IMR-90 (cell line): ENCODE measurements at regions not wholly inside any gene's neighbourhood (a gene's known extent, or its start where the extent isn't known, plus 50 kb on each side); places are given as distances from the start of the nearest gene placed in this dataset.

Source experiments
- ATAC-seq: fragments of 200-7000 bp; cut with Tn5 transposase; 2 replicates; pipeline ENCODE4 v1.9.1; 2020; ENCODE audit warnings: low read depth, mild to moderate bottlenecking, moderate library complexity
- BruUV-seq: library from RNA; stranded (reverse); fragments of 400-500 nt; replicated peaks from 2 replicates; lab custom pipeline; 2021; lab: Mats Ljungman, UMichigan
- CTCF ChIA-PET: fragments of 300-600 bp; formaldehyde crosslinking; extraction: SDS; loops from one replicate; lab custom pipeline; 2021; ENCODE audit warnings: antibody characterized with exemption; lab: Yijun Ruan, JAX
- POLR2A ChIA-PET: fragments of 300-600 bp; sonication (Branson Sonifier 250); formaldehyde crosslinking; loops from one replicate; lab custom pipeline; 2022; ENCODE audit warnings: antibody characterized with exemption; ENCODE audit not compliant: unreplicated experiment; lab: Charles Lee
- DNase-seq: peaks from one replicate; pipeline ENCODE4 v3.0.0; 2013
- H2AFZ ChIP-seq: replicated peaks from 2 replicates; pipeline ENCODE3; 2013; ENCODE audit warnings: low read length, mild to moderate bottlenecking; ENCODE audit not compliant: poor library complexity
- H2AK5ac ChIP-seq: 2 replicates; pipeline ENCODE4 v1.6.1; 2013; ENCODE audit warnings: low read depth, low read length, inconsistent platforms
- H2AK9ac ChIP-seq: replicated peaks from 2 replicates; pipeline ENCODE3; 2013; ENCODE audit warnings: mild to moderate bottlenecking, low read depth, low read length, moderate library complexity; ENCODE audit not compliant: poor library complexity
- H2BK120ac ChIP-seq: 2 replicates; pipeline ENCODE4 v1.6.1; 2013; ENCODE audit warnings: low read depth, low read length, inconsistent platforms
- H2BK15ac ChIP-seq: 3 replicates; pipeline ENCODE4 v1.6.1; 2013; ENCODE audit warnings: low read depth, low read length, inconsistent platforms
- H2BK20ac ChIP-seq: 2 replicates; pipeline ENCODE4 v1.6.1; 2013; ENCODE audit warnings: low read depth, mild to moderate bottlenecking, inconsistent platforms, low read length, moderate library complexity
- H2BK5ac ChIP-seq: 2 replicates; pipeline ENCODE4 v1.6.1; 2013; ENCODE audit warnings: mild to moderate bottlenecking, low read depth, low read length, inconsistent platforms; ENCODE audit not compliant: poor library complexity, severe bottlenecking
- H3K14ac ChIP-seq: replicated peaks from 2 replicates; pipeline ENCODE4 v1.6.1; 2013; ENCODE audit warnings: low read depth, low read length, inconsistent platforms
- H3K18ac ChIP-seq: 2 replicates; pipeline ENCODE4 v1.6.1; 2013; ENCODE audit warnings: low read depth, low read length, control low read depth
- H3K23ac ChIP-seq: 2 replicates; pipeline ENCODE4 v1.6.1; 2013; ENCODE audit warnings: low read depth, low read length, inconsistent platforms
- H3K27ac ChIP-seq: 2 replicates; pipeline ENCODE4 v1.5.1; 2013; ENCODE audit warnings: mild to moderate bottlenecking, control low read depth, low read length; ENCODE audit not compliant: insufficient read depth
- H3K27me3 ChIP-seq: 2 replicates; pipeline ENCODE4 v1.6.1; 2013; ENCODE audit warnings: low read length; ENCODE audit not compliant: control insufficient read depth, insufficient read depth
- H3K36me3 ChIP-seq: 2 replicates; pipeline ENCODE4 v1.6.1; 2013; ENCODE audit warnings: low read length, mixed read lengths; ENCODE audit not compliant: control insufficient read depth, insufficient read depth
- H3K4ac ChIP-seq: 2 replicates; pipeline ENCODE4 v1.6.1; 2013; ENCODE audit warnings: low read depth, low read length, inconsistent platforms
- H3K4me1 ChIP-seq: 2 replicates; pipeline ENCODE4 v1.6.1; 2013; ENCODE audit warnings: low read length, mixed read lengths; ENCODE audit not compliant: control insufficient read depth, insufficient read depth
- H3K4me2 ChIP-seq: 2 replicates; pipeline ENCODE4 v1.6.1; 2013; ENCODE audit warnings: low read depth, mild to moderate bottlenecking, control low read depth, low read length, moderate library complexity
- H3K4me3 ChIP-seq: 2 replicates; pipeline ENCODE4 v1.5.1; 2013; ENCODE audit warnings: low read depth, mild to moderate bottlenecking, control low read depth, low read length, moderate library complexity; ENCODE audit not compliant: insufficient read depth
- H3K56ac ChIP-seq: 2 replicates; pipeline ENCODE4 v1.6.1; 2013; ENCODE audit warnings: low read length, inconsistent platforms; ENCODE audit not compliant: insufficient read depth; ENCODE audit errors: extremely low read depth
- H3K79me1 ChIP-seq, 2 experiments: 2 replicates each; pipeline ENCODE4 v1.6.1; 2013; ENCODE audit warnings: low read length in 2 of 2, inconsistent platforms in 1 of 2, low read depth in 1 of 2
- H3K9ac ChIP-seq: 2 replicates; pipeline ENCODE4 v1.6.1; 2013; ENCODE audit warnings: low read depth, low read length, control low read depth
- H3K9me1 ChIP-seq: 2 replicates; pipeline ENCODE4 v1.6.1; 2013; ENCODE audit warnings: low read length, inconsistent platforms; ENCODE audit not compliant: insufficient read depth
- H3K9me3 ChIP-seq: 2 replicates; pipeline ENCODE4 v1.6.1; 2013; ENCODE audit warnings: low read length; ENCODE audit not compliant: control insufficient read depth, insufficient read depth
- H4K20me1 ChIP-seq: 2 replicates; pipeline ENCODE4 v1.6.1; 2013; ENCODE audit warnings: low read length, inconsistent platforms; ENCODE audit not compliant: insufficient read depth
- H4K5ac ChIP-seq: 2 replicates; pipeline ENCODE4 v1.6.1; 2013; ENCODE audit warnings: mild to moderate bottlenecking, low read depth, low read length, control low read depth
- H4K8ac ChIP-seq, 2 experiments: 2 replicates each; pipeline ENCODE4 v1.6.1; 2013; ENCODE audit warnings: low read depth in 2 of 2, low read length in 2 of 2, control low read depth in 1 of 2, inconsistent platforms in 1 of 2
- H4K91ac ChIP-seq: 2 replicates; pipeline ENCODE4 v1.6.1; 2013; ENCODE audit warnings: low read depth, low read length, inconsistent platforms; ENCODE audit not compliant: insufficient read depth
- BHLHE40 ChIP-seq: fragments of 150-350 bp; IDR thresholded peaks from 2 replicates; pipeline ENCODE4 v1.6.1; 2016; ENCODE audit warnings: mild to moderate bottlenecking, low read depth, low read length
- CEBPB ChIP-seq: IDR thresholded peaks from 2 replicates; pipeline ENCODE4 v1.6.1; 2012; ENCODE audit warnings: low read depth, low read length, improper control_type of control experiment
- FOS ChIP-seq: fragments of 150-350 bp; IDR thresholded peaks from 2 replicates; pipeline ENCODE4 v1.6.1; 2016; ENCODE audit warnings: low read depth, low read length
- RAD21 ChIP-seq: IDR thresholded peaks from 2 replicates; pipeline ENCODE4 v1.6.1; 2012; ENCODE audit warnings: low read length, improper control_type of control experiment
- SMC3 ChIP-seq: fragments of 150-350 bp; IDR thresholded peaks from 2 replicates; pipeline ENCODE4 v1.6.1; 2016; ENCODE audit warnings: low read depth, mild to moderate bottlenecking, antibody characterized with exemption, low read length, moderate library complexity
- WGBS, 2 experiments: methylation state at CpG; one replicate each; pipeline versions ENCODE4 v1.1.5 to v1.1.7; 2013; ENCODE audit warnings: missing lambda C conversion rate in 2 of 2; ENCODE audit not compliant: insufficient read length in 1 of 2; ENCODE audit errors: extremely low coverage in 2 of 2; 5-methylcytosine and 5-hydroxymethylcytosine counted together
- dilution Hi-C: fragments of 300-500 bp; cut with HindIII; formaldehyde crosslinking; loops from one replicate; pipeline ENCODE4 v1.14.3; 2018; ENCODE audit warnings: low sequenced_read_pairs; ENCODE audit not compliant: unreplicated experiment
- in situ Hi-C: fragments of 300-500 bp; cut with MboI; formaldehyde crosslinking; loops from 3 replicates; pipeline ENCODE4 v1.14.3; 2019; ENCODE audit warnings: low sequenced_read_pairs, inconsistent platforms, mixed read lengths
- intact Hi-C: fragments of 100-400 bp; cut with micrococcal nuclease; formaldehyde crosslinking; loops from 2 replicates; pipeline ENCODE4 v1.10.0; 2022
- TF ChIP-seq, protein P1 (sequence below): conservative IDR thresholded peaks from 2 replicates; pipeline ENCODE4 v1.5.1; 2012; ENCODE audit warnings: mild to moderate bottlenecking, low read depth, low read length, improper control_type of control experiment

DNA sequence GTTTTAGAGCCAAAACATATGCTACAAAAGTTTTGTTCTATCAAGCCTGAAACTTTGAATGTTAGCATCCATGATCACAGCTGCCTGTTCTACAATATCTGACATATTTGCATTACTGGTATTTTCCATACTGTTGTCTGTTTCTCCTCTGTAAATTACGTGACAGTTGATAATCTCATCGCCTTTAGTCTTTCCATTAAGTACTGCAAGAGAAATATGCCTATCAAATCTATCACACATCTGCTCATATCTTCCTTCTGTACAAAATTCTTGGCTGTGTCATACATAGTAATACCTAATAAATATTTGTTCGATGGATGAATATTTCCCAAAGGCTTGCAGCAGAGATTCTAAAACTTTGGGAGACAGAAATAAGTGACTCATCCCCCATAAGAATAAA is 717.3 kb downstream of the OTOL1 start:
- WGBS, 2 experiments, result 80% methylated on average over 1 of the region's 3 CpGs; no CpG with 5 or more reads in 1 of the 2 experiments
- no peak overlapping the region for H3K4ac ChIP-seq
- H3K4me3 ChIP-seq, result no peak overlapping the region
- H3K79me1 ChIP-seq, result no peaks in the 10 kb centered on the region
- no peaks in the 10 kb centered on the region for H3K27me3 ChIP-seq
- H2BK20ac ChIP-seq, result no peak overlapping the region
- H3K56ac ChIP-seq, result no peak overlapping the region
- H3K4me1 ChIP-seq, result no peaks in the 10 kb centered on the region; the same call in 1 of the 2 replicates
- no peak overlapping the region for H2BK5ac ChIP-seq
- ATAC-seq (no peak), DNase-seq (no peak)
- no peak overlapping the region for H2BK120ac ChIP-seq
- no peak overlapping the region for H2AFZ ChIP-seq
- POLR2A ChIA-PET, result no interaction called here
- no peak overlapping the region for H4K8ac ChIP-seq
- dilution Hi-C loops, result no loop called here
- no peak overlapping the region for H4K91ac ChIP-seq
- in situ Hi-C loops, result no loop called here
- H3K14ac ChIP-seq, result no peak overlapping the region
- no peak overlapping the region for H3K23ac ChIP-seq
- H3K27ac ChIP-seq, result no peak overlapping the region
- no peak overlapping the region for H2AK5ac ChIP-seq
- intact Hi-C loops, result no loop called here
- H2AK9ac ChIP-seq, result no peak overlapping the region
- H3K36me3 ChIP-seq, result no peaks in the 10 kb centered on the region
- no peak overlapping the region for H4K5ac ChIP-seq
- H3K18ac ChIP-seq, result no peak overlapping the region
- TF ChIP-seq, protein P1, sequence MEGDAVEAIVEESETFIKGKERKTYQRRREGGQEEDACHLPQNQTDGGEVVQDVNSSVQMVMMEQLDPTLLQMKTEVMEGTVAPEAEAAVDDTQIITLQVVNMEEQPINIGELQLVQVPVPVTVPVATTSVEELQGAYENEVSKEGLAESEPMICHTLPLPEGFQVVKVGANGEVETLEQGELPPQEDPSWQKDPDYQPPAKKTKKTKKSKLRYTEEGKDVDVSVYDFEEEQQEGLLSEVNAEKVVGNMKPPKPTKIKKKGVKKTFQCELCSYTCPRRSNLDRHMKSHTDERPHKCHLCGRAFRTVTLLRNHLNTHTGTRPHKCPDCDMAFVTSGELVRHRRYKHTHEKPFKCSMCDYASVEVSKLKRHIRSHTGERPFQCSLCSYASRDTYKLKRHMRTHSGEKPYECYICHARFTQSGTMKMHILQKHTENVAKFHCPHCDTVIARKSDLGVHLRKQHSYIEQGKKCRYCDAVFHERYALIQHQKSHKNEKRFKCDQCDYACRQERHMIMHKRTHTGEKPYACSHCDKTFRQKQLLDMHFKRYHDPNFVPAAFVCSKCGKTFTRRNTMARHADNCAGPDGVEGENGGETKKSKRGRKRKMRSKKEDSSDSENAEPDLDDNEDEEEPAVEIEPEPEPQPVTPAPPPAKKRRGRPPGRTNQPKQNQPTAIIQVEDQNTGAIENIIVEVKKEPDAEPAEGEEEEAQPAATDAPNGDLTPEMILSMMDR, result no peak
- no peak for TF ChIP-seq RAD21
- TF ChIP-seq FOS, result no peak
- TF ChIP-seq SMC3, result no peak
- TF ChIP-seq BHLHE40, result no peak
- TF ChIP-seq CEBPB, result no peak
- peak overlapping the region; percentile 15; the same call in 1 of the 2 replicates for H3K4me2 ChIP-seq
- H2BK15ac ChIP-seq, result no peak overlapping the region
- no peaks in the 10 kb centered on the region for H4K20me1 ChIP-seq
- no peak overlapping the region for H3K9ac ChIP-seq
- H3K9me3 ChIP-seq, result no peaks in the 10 kb centered on the region
- CTCF ChIA-PET, result no interaction called here
- no peaks in the 10 kb centered on the region for H3K9me1 ChIP-seq
- BruUV-seq, result no TSS peak
